ENCODE measurements at regions not wholly inside any gene's neighbourhood (a gene's known extent, or its start where the extent isn't known, plus 50 kb on each side); places are given as distances from the start of the nearest gene placed in this dataset.

DNA sequence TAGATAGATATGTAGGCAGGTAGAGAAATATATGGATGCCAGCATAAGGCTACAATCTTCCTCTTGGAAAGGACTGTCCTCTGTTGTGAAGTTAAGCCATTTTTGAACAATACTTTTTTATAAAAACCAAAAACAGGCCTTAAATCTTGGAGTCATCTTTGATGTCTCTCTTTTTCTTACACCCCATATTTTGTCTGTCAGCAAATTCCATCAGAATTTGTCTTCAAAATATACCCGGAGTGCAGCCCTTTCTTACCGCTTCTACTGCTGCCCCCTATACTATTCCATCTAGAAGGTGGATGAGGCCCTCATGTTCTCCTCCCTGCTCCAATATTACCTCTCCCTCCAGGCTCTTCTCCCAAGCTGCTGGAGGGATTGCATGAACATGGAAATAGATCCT, 326.5 kb downstream of the HAPSTR1 start:
- DNase-seq = no peak
- H3K36me3 ChIP-seq = no peaks in the 10 kb centered on the region
- no peak overlapping the region for H3K27ac ChIP-seq
- TF ChIP-seq POLR2A (IDR thresholded peaks at IDR 0.05) (no peak), CTCF (IDR thresholded peaks at IDR 0.05 in 4 of 5, conservative IDR thresholded peaks at IDR 0.05 in 1 of 5) (no peak)
- H3K9me3 ChIP-seq = peaks cover 0 to 2% (median 0%) of the 10 kb centered on the region in 3 donors
- no peak overlapping the region for H3K4me3 ChIP-seq
- ATAC-seq = no peak
- intact Hi-C loops (cut with DNase I; ENCODE audit: low total_unique reads) (no loop called here), in situ Hi-C loops (cut with MboI; ENCODE audit: low sequenced_read_pairs in 4 of 4) (no loop called here)
- no peaks in the 10 kb centered on the region for H3K4me1 ChIP-seq
- H3K27me3 ChIP-seq = no peaks in the 10 kb centered on the region

DNA sequence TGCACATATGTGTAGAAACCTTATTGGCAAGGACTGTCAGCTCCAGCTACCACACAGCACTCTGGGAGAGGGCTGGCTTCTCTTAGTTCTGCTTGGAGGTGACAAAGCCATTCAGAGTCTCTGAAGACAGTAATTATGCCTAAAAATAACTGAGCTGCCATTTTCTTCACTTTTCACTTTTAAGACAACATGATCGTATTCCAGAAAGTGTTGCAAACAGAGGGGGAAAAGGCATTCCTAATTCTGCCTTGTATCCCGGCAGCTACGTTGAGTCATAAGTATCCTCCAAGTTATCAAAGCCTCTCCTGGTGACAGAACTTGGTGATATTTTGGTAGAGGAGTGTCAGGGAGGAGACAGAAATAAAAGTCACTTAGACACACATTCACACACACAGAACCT, 327.7 kb downstream of the HAPSTR1 start:
- TF ChIP-seq POLR2A (IDR thresholded peaks at IDR 0.05) (no peak), CTCF (IDR thresholded peaks at IDR 0.05 in 4 of 5, conservative IDR thresholded peaks at IDR 0.05 in 1 of 5) (no peak)
- intact Hi-C loops (cut with DNase I; ENCODE audit: low total_unique reads) = no loop called here
- Histone ChIP-seq H3K36me3 (no peaks in the 10 kb centered on the region), H3K9me3 (peaks cover 0 to 2% (median 0%) of the 10 kb centered on the region in 3 donors), H3K4me3 (no peak overlapping the region), H3K4me1 (no peaks in the 10 kb centered on the region), H3K27me3 (no peaks in the 10 kb centered on the region), H3K27ac (no peak overlapping the region)
- in situ Hi-C loops (cut with MboI; ENCODE audit: low sequenced_read_pairs in 4 of 4) = no loop called here
- DNase-seq = no peak
- no peak for ATAC-seq

- intact Hi-C loops (cut with DNase I; ENCODE audit: low total_unique reads) = no loop called here
- Histone ChIP-seq H3K9me3 (no peaks in the 10 kb centered on the region), H3K4me3 (no peak overlapping the region), H3K4me1 (no peaks in the 10 kb centered on the region), H3K27me3 (no peaks in the 10 kb centered on the region), H3K27ac (no peak overlapping the region), H3K36me3 (no peaks in the 10 kb centered on the region)
- in situ Hi-C loops (cut with MboI; ENCODE audit: low sequenced_read_pairs in 4 of 4) = no loop called here
- no peak for ATAC-seq
- TF ChIP-seq POLR2A (IDR thresholded peaks at IDR 0.05) (no peak), CTCF (IDR thresholded peaks at IDR 0.05 in 4 of 5, conservative IDR thresholded peaks at IDR 0.05 in 1 of 5) (no peak)
- no peak for DNase-seq
Measured at GRCh38 chr16:9422762-9423513, 331.5 kb downstream of the HAPSTR1 start.

DNA sequence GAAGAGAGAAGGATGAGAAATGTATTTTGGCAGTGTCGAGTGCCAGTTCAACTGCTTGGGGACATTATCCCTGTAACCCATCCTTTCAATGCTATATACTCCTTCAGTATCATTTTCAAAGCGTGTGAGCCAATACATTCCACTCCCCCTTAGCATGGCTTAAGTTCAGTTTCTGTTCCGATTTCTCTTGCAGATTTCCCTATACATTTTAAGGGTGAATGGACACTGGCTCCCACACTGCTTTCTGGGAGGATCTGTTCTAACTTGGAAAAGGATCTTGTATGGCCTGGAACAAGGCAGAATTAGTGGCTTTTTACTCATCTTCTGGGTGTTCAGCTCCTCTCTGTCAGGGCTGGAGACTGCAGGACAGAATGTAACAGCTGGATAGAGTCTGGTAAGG, 333.8 kb downstream of the HAPSTR1 start:
- no peak for DNase-seq
- Histone ChIP-seq H3K9me3 (no peaks in the 10 kb centered on the region), H3K27me3 (no peaks in the 10 kb centered on the region), H3K27ac (no peak overlapping the region), H3K4me3 (no peak overlapping the region), H3K36me3 (no peaks in the 10 kb centered on the region), H3K4me1 (no peaks in the 10 kb centered on the region)
- no peak for TF ChIP-seq POLR2A (IDR thresholded peaks at IDR 0.05)
- TF ChIP-seq CTCF (IDR thresholded peaks at IDR 0.05 in 4 of 5, conservative IDR thresholded peaks at IDR 0.05 in 1 of 5) = no peak
- intact Hi-C loops (cut with DNase I; ENCODE audit: low total_unique reads) (no loop called here), in situ Hi-C loops (cut with MboI; ENCODE audit: low sequenced_read_pairs in 4 of 4) (no loop called here)
- no peak for ATAC-seq
